ENCODE measurements at regions not wholly inside any gene's neighbourhood (a gene's known extent, or its start where the extent isn't known, plus 50 kb on each side); places are given as distances from the start of the nearest gene placed in this dataset.

- TF ChIP-seq, protein P1, sequence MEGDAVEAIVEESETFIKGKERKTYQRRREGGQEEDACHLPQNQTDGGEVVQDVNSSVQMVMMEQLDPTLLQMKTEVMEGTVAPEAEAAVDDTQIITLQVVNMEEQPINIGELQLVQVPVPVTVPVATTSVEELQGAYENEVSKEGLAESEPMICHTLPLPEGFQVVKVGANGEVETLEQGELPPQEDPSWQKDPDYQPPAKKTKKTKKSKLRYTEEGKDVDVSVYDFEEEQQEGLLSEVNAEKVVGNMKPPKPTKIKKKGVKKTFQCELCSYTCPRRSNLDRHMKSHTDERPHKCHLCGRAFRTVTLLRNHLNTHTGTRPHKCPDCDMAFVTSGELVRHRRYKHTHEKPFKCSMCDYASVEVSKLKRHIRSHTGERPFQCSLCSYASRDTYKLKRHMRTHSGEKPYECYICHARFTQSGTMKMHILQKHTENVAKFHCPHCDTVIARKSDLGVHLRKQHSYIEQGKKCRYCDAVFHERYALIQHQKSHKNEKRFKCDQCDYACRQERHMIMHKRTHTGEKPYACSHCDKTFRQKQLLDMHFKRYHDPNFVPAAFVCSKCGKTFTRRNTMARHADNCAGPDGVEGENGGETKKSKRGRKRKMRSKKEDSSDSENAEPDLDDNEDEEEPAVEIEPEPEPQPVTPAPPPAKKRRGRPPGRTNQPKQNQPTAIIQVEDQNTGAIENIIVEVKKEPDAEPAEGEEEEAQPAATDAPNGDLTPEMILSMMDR (IDR thresholded peaks at IDR 0.05; ENCODE audit: borderline replicate concordance): no peak
- DNase-seq: no peak
- H3K27me3 ChIP-seq (ENCODE audit: low read depth): peaks cover 6% of the 10 kb centered on the region
- H3K9me3 ChIP-seq (replicated peaks): peaks cover 33% of the 10 kb centered on the region
- no peaks in the 10 kb centered on the region for H3K36me3 ChIP-seq
- H3K4me3 ChIP-seq: no peak overlapping the region
- H3K4me1 ChIP-seq: no peaks in the 10 kb centered on the region
- intact Hi-C loops (cut with micrococcal nuclease): no loop called here
- no peak overlapping the region for H3K27ac ChIP-seq (replicated peaks)
Observed at GRCh38 chr15:72944565-72944964, 107.7 kb upstream of the NEO1 start.

DNA sequence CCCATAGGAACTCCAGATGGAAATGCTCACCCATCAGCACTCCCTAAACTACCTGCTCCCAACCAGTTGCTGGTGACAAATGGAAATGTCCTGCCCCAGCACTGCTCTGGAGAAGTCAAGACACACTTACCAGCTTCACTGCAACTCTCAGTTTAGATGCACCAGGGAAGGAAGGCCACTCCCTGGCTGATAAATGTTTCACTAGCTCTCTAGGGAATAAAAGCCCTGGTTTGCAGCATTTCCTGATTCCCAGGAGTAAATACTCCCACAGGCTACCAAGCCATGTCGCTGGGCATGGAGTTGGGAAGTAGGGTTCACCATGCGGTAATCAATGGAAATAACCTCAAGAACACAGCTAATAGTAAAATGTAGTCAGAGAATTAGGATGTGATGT, 112.0 kb upstream of the NEO1 start:
- H3K27me3 ChIP-seq (ENCODE audit: low read depth): peaks cover 13% of the 10 kb centered on the region
- H3K36me3 ChIP-seq: no peaks in the 10 kb centered on the region
- H3K9me3 ChIP-seq (replicated peaks): no peaks in the 10 kb centered on the region
- H3K4me3 ChIP-seq: no peak overlapping the region
- H3K4me1 ChIP-seq: no peaks in the 10 kb centered on the region
- no peak overlapping the region for H3K27ac ChIP-seq (replicated peaks)
- intact Hi-C loops (cut with micrococcal nuclease): no loop called here
- DNase-seq: no peak
- TF ChIP-seq, protein P1 (IDR thresholded peaks at IDR 0.05; ENCODE audit: borderline replicate concordance): no peak

- TF ChIP-seq, protein P1 (IDR thresholded peaks at IDR 0.05; ENCODE audit: borderline replicate concordance): no peak
- intact Hi-C loops (cut with micrococcal nuclease): no loop called here
- H3K27me3 ChIP-seq (ENCODE audit: low read depth): peaks cover 16% of the 10 kb centered on the region
- H3K27ac ChIP-seq (replicated peaks): no peak overlapping the region
- H3K9me3 ChIP-seq (replicated peaks): no peaks in the 10 kb centered on the region
- no peak for DNase-seq
- no peaks in the 10 kb centered on the region for H3K4me1 ChIP-seq
- H3K36me3 ChIP-seq: no peaks in the 10 kb centered on the region
- no peak overlapping the region for H3K4me3 ChIP-seq
Observed at GRCh38 chr15:72939514-72940228, 112.6 kb upstream of the NEO1 start.

DNA sequence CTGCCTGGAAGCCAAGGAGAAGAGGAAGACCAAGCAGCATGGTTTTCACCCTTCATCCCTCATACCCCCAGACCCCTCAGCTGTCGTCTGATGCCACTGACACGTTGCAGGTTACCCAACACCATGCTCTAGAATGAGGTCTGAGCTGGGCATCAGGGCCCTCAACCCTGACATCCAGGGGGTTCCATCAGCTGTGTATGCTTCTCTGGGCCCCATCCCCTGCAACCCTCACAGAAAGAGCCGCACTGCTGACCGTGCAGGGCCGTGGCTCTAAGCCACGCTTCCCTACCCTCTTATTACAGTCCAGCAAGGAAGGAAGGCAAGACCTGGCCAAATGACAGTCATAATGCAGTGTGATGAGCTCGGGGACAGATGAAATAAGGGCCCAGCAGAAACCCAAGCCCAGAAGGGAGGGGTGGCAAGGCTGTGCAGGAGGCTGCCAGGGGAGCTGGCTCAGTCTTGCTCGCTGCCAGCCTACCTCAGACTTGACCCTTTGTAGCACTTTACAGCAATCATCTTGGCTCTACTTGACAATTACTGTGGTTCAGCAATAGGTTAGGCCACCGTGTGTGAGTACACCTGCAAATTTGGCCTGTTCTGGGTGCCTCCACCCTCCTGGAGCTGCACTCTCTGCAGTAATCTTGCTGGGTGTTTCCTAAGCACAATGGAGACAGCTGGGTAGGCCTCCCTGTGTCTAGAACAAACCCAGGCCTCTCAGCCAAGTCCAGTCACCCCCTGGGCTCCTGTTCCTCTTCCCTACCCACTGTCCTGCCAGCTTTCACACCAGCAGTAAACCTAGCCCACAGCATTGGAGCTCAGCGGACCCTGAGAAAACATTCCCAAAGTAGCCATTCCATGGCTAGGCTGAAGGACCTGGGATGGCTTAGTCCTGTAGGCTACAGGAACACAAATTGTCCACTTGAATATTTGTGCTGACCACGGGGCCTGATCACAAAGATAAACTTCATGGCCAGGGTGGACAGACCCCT, 115.3 kb upstream of the NEO1 start:
- intact Hi-C loops (cut with micrococcal nuclease): no loop called here
- Histone ChIP-seq H3K27ac (replicated peaks) (no peak overlapping the region), H3K4me1 (no peaks in the 10 kb centered on the region), H3K9me3 (replicated peaks) (no peaks in the 10 kb centered on the region), H3K36me3 (no peaks in the 10 kb centered on the region), H3K27me3 (ENCODE audit: low read depth) (peaks cover 19% of the 10 kb centered on the region), H3K4me3 (no peak overlapping the region)
- no peak for DNase-seq
- TF ChIP-seq, protein P1 (IDR thresholded peaks at IDR 0.05; ENCODE audit: borderline replicate concordance): no peak

GRCh38 chr15:72936237-72936636, 116.0 kb upstream of the NEO1 start:
- DNase-seq: no peak
- Histone ChIP-seq H3K4me3 (no peak overlapping the region), H3K4me1 (no peaks in the 10 kb centered on the region), H3K27ac (replicated peaks) (no peak overlapping the region), H3K9me3 (replicated peaks) (no peaks in the 10 kb centered on the region), H3K27me3 (ENCODE audit: low read depth) (peaks cover 27% of the 10 kb centered on the region), H3K36me3 (no peaks in the 10 kb centered on the region)
- TF ChIP-seq, protein P1 (IDR thresholded peaks at IDR 0.05; ENCODE audit: borderline replicate concordance): no peak
- intact Hi-C loops (cut with micrococcal nuclease): no loop called here
